A673 (cell line): ENCODE measurements at regions not wholly inside any gene's neighbourhood (a gene's known extent, or its start where the extent isn't known, plus 50 kb on each side); places are given as distances from the start of the nearest gene placed in this dataset.

Experiments used
- CTCF ChIP-seq: fragments of 300-800, 200-600 bp; sonication (generic); conservative IDR thresholded peaks from 2 replicates; pipeline ENCODE4 v1.5.1; 2017; ENCODE audit warnings: low read depth, mild to moderate bottlenecking, antibody characterized with exemption, low read length, moderate library complexity, mixed read lengths
- EZH2 ChIP-seq: fragments of 200-600 bp; sonication (generic); IDR thresholded peaks from 2 replicates; pipeline ENCODE4 v1.6.1; 2017; ENCODE audit warnings: borderline replicate concordance, low read depth, mild to moderate bottlenecking, mixed read lengths, antibody characterized with exemption, low read length; ENCODE audit not compliant: poor library complexity, severe bottlenecking

GRCh38 chr1:166673722-166674121 lies 165.6 kb upstream of the POGK start:
- TF ChIP-seq CTCF (no peak), EZH2 (no peak)
